DND-41 (cell line): ENCODE measurements at regions not wholly inside any gene's neighbourhood (a gene's known extent, or its start where the extent isn't known, plus 50 kb on each side); places are given as distances from the start of the nearest gene placed in this dataset.

Source experiments
- EZH2 ChIP-seq: IDR thresholded peaks from 3 replicates; pipeline ENCODE4 v1.6.1; 2012; ENCODE audit warnings: borderline replicate concordance, low read depth, mild to moderate bottlenecking, moderate library complexity, low read length, inconsistent platforms; ENCODE audit not compliant: severe bottlenecking
- TF ChIP-seq, protein P1 (sequence below): IDR thresholded peaks from 2 replicates; pipeline ENCODE4 v1.5.1; 2012; ENCODE audit warnings: borderline replicate concordance, low read length, moderate library complexity, mild to moderate bottlenecking; ENCODE audit not compliant: poor library complexity, severe bottlenecking; ENCODE audit errors: extremely low read depth

DNA sequence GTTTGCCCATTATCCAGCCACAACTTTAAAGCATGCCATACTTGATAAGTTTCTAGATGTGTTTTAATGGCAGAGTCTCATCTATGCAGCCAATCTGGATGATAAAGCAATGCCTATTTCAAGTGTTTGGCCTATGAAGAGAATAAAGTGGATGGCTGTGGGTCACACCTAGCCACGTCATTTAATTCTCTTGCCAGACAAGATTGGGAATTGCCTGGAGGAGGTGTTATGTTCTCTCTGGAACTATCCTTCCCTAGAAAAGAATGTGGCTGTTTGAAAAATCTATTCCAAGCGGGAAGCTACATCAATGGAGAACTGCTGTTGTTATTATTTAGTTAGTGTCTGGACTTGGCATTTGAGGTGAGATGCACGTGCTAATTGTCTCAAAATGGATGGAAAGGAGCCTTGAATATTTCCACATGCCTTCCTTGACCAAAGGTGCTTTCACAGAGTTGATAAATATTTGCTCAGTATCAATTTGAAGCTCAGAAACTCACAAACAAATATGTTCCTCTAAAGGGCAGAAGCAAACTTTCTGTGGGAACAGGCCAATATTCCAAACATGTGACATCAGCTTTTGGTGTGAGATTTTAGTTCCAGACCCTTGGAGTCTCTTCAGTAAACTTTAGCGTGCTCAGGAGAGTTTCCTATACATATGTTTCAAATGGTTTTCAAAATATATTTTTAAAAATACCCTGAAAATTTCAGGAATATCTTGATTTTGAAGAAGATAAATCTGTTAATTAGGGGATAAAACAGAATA is 510.6 kb upstream of the SGO1 start:
- TF ChIP-seq, protein P1, sequence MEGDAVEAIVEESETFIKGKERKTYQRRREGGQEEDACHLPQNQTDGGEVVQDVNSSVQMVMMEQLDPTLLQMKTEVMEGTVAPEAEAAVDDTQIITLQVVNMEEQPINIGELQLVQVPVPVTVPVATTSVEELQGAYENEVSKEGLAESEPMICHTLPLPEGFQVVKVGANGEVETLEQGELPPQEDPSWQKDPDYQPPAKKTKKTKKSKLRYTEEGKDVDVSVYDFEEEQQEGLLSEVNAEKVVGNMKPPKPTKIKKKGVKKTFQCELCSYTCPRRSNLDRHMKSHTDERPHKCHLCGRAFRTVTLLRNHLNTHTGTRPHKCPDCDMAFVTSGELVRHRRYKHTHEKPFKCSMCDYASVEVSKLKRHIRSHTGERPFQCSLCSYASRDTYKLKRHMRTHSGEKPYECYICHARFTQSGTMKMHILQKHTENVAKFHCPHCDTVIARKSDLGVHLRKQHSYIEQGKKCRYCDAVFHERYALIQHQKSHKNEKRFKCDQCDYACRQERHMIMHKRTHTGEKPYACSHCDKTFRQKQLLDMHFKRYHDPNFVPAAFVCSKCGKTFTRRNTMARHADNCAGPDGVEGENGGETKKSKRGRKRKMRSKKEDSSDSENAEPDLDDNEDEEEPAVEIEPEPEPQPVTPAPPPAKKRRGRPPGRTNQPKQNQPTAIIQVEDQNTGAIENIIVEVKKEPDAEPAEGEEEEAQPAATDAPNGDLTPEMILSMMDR = no peak
- TF ChIP-seq EZH2 = no peak
